NCI-H748 treated with DMSO at 0.1 percent for 48 hours (cell line): ENCODE measurements at regions not wholly inside any gene's neighbourhood (a gene's known extent, or its start where the extent isn't known, plus 50 kb on each side); places are given as distances from the start of the nearest gene placed in this dataset.
"Not testable (repeated sequence)": the region's sequence is repeated elsewhere in the genome, so short reads cannot be mapped to it uniquely, and the experiment has no call there.

ENCODE experiments used
- DNase-seq: peaks from one replicate; lab custom pipeline; 2025; lab: John Stamatoyannopoulos, UW

DNA sequence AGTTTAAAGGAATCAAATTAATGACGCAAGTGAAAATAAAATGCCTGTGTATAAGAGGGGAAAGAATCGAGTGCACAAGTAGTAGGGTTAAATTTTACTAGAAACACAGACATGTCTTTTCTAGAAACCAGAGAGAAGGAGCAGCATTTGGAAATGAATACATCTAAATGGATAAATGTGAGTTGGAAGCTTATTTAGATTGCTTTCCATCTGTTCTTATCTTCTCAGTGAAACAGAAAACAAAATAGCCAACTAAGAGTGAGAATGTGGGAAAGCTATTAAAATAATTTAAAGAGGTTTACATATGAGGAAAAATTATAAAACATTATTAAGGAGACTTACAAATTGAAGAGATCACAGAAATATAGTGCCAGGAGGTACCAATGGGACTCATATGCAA lies 1818.9 kb upstream of the FLRT2 start:
- no peak for DNase-seq

DNA sequence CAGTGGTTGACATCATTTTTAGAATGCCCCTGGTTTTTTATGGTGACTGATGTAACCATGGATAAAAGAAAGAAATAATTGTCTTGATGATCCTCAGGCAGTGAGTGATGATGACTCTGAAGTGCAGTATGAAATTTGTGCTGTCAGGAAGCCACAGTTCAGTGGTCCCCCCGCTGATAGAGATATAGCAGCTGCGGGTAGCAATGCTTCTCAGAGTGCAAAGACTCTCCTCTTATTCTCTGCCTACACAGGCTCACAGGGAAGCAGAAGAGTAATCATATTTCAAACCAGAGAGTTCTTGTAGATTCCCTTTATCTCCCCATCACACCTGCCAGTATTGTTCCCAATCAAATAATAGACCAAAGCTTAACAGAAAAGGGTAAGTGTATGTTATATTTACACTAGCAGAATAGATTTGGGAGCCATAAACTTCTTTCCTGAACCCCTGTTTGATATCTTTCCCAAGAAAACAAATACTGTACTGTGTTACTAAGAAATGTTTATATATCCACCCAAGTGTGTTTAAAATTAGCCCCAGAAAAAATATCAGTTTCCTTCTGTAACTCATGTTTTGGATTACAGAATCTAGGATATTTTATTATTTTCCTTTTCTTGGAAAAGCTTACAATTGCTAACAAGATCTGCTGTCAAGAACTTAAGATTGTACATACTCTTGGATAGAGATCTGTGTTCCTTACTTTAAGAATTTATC lies 1817.4 kb upstream of the FLRT2 start:
- peak; percentile 80 for DNase-seq

DNA sequence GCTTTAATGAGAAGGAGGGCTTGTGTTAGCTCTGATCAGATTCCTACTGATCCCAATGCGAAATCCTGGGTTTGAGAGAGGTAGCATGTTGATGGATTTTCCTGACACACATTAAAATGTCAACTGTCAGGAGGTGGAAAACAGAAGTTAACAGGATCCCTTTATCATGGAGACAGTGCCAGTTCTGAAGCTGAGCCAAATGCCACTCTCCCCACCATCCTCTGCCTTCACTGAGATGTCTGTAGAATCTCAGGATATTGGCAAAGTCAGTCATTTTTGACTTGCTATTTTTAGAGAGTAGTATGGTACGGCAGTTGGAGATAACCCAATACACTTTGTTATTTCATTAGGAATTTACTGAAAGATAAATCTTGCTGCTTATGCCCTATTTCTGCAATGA lies 1816.2 kb upstream of the FLRT2 start:
- DNase-seq: no peak

DNA sequence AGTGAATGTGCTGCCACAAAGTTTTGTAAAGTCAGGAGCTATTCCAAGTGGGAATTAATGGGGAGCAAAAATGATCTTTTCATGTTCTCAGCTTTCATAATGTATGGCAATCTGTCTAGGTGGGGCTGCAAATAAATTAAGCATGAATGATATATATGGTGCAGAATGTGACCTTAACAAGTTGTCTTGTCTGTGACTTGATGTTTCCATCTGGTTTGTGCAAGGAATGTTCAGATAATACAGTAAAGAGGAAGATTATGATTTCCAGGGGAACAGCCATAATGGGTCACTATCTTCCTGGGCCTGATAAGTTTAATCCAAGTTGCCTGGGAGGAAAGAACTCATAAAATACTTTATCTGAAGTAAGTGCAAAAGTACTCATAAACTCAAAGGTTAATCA lies 1815.8 kb upstream of the FLRT2 start:
- DNase-seq: no peak

DNA sequence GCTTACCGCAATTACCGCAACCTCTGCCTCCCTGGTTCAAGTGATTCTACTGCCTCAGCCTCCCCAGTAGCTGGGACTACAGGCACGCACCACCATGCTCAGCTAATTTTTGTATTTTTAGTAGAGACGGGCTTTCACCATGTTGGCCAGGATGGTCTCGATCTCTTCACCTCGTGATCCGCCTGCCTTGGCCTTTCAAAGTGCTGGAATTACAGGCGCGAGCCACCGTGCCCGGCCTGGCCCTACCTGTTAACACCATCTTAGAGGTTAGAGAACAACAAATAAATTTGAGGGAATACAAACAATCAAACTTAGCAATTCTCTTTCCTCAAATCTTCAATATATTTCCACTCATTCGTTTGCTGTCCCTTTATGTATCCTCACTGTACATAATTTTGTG lies 1810.5 kb upstream of the FLRT2 start:
- DNase-seq: not testable (repeated sequence)

DNA sequence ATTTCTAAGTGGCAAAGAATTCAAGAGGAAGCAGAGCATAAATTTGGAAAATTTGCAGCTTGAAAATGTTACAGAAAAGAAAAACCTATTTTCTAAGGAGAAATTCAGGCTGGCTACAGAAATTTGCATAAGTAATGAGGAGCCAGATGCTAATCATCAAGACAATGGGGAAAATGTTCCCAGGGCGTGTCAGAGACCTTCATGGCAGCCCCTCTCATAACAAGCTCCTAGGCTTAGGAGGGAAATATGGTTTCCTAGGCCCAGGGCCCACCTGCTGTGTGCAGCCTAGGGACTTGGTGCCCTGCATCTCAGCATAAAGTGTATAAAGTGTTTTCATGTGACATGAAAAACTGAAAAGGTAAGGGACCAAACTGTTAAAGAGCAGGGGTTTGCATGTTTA lies 1796.3 kb upstream of the FLRT2 start:
- no peak for DNase-seq

DNA sequence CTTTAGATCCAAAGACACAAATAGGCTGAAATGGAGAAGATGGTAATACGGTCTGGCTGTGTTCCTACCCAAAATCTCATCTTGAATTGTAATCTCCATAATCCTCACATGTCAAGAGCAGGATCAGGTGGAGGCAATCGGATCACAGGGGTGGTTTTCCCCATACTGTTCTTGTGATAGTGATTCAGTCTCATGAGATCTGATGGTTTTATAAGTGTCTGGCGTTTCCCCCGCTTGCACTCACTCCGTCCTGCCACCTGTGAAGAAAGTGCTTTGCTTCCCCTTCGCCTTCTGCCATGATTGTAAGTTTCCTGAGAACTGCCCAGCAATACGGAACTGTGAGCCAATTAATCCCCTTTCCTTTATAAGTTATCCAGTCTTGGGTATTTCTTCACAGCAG lies 1795.5 kb upstream of the FLRT2 start:
- no peak for DNase-seq

DNA sequence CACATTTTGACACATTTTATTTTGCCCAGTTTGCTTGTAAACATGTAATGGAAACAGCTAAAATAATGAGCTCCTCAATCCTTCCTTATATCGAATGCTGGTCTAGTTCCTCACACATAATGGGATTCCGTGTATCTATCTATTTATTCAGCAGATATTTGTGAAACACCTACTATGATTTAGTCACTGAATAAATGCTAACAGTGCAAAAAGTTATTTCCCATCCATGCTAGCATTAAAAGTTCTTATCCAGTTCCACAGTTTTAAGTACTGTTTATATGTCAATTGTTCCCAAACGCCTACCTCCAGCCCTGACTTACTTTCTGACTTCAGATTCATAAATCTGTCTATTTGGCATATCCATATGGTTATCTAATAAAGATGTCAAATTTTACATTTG lies 1788.7 kb upstream of the FLRT2 start:
- DNase-seq: no peak

DNA sequence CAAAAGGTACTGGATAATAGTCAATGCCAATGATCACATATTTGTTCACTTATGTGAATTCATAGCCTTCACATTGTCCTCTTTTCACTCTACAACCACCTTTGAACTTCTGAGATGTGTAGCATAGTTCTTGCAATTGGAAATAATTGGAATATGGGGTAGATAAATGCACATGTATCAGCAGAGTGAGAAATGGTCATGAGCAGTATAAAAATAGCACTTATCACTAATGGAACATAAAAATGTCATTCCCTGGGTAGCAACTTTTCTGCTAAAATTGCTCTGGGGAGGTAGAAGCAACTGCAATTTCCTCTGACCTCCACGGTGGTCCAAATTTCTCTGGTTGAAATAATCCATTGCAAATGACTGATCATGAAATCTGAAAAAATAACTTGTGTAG lies 1785.7 kb upstream of the FLRT2 start:
- no peak for DNase-seq

DNA sequence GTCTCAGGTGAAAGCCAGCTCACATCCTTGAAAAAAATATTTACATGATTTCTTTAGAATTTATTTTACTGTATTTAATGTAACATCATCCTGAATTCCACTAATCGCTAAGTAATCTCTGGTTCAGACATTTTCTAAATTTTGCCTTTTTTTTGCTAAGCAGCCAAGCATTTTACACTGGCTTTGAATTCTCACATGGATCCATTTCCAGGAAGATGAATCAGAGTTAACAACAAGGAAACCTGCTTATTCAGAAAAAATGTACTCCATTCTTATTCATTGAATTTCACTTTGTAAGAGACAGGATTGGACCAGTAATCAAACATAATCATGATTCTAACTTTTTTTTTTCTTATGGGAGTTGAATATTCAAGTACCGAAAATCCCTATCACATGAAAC lies 1785.1 kb upstream of the FLRT2 start:
- no peak for DNase-seq

DNA sequence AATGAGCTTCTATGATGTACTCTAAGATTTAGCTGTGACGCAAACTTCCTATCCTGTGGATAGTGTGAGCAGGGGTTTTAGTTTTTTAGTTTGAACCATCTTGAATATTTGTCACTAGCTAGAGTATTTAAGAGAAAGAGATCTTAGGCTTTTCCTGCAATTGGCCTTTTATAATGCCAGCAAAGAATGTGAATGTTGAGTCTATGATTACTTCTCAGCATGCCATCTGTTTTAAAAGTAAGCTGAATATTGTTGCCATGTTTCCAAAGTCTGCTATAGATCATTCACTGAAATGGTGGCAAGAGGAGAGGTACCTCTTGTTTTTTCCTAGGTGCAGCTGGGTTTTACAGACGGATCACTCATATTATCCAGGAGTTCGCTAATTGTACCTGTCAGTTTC lies 1783.6 kb upstream of the FLRT2 start:
- no peak for DNase-seq

DNA sequence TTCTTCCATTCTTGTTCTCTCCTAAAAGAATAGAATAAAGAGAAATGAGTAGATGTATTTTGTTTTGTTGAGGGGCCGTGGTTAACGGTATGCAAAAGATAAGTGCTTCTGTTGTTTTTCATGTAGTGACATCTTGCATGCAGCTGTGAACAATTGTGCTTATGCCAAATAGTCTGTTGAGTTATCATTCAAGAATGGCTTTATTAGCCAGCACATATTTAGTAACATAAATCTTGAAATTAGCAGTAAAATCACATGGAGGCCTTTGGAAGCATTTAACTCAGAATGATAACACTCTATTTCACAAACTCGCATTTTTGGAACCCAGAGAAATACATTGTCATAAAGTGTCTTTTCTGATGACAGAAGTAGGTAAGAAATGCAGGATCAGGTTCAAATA lies 1772.0 kb upstream of the FLRT2 start:
- no peak for DNase-seq

DNA sequence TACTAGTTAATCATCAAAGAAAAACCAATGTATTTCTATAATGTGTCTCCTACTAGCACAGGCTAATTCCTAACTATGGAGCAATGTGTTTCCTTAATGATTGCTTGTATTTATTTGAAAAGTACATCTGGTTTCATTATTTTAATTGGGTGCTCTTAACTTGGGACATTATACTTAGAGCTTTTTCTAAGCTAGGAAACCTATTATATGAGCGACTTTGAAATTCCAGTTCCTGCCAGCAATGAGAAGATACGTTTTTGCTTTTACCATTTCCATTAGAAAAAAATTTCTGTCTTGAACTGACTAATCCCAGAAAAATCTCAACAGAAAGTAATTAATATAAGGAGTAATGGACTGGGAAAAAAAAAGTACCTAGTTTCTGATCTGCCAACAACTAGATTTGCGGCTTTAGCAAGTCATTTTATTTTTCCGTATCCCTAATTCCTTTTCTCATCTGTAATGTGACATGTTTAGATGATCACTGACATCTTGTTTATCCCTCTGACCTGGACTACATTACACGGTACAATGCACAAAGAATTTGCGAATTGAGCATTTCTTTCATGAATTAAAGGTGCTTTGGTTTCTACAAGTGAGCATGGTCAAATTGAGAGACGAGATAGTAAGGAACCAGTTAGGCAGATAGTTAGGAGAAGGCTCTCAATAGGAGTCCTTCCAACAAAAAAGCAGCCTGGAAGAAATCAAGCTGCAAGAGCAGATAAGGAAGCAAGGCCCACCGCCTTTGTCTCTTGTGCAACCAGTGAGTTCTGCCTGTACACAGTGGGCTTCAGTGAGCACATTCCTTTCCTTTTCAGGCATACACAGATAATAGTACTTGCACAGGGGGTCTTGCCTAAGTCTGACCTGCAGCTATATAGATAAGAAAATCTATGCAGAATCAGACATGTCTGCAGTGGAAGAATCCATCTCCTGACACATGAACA lies 1765.0 kb upstream of the FLRT2 start:
- DNase-seq: no peak

DNA sequence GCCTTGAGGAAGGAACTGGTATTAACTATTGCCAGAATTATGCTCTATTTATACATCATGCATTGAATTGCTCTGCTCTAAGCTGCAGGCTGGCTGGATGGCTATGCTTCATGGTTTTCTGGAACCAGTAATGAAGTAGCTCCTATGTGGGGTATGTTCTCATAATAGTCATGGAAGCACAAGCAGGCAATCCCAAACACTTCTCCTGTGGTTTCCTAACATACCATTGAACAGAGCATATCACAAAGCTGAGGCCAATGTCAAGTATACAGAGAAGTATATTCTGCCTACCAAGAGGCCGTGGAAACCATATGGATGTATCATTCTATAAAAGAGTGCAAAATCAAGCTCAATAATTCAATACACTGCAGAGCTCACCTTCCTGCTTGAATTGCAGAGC lies 1752.4 kb upstream of the FLRT2 start:
- DNase-seq: no peak

DNA sequence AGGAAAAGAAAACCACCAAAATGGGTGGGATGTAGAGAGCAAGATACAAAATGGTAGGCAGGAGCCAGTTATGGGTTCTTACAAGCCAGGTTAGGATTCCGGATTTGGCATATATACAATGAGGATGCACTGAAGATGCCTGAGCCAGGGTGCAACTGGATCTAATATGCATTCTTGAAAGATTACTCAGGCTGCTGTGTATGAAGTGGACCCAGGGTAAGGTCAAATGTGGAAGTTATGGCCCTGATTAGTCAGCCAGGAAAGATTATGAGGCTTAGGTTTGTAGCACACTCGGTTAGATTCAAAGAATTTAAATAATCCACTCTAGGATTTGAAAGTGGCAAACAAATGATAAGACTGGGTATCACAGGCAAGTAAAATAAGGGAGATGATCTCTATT lies 1750.7 kb upstream of the FLRT2 start:
- DNase-seq: no peak

DNA sequence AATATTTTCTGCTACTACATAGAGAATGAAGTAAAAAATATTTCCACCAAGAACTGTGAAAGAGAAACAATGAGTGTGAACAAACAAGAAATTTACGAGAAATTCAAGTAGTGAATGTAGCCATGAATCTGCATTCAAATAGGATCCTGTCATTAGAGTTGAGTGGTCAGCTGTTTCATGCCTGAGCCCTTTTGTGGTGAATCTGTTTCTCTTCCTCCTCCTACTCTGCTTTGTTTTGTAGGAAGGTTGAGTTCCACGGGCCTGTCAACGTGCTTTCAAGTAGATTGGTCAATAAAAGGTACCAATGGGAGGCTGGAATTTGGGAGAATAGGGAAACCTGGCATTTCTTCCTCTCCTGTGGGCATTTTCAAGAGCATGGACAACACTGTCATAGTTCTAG lies 1749.6 kb upstream of the FLRT2 start:
- DNase-seq: no peak

DNA sequence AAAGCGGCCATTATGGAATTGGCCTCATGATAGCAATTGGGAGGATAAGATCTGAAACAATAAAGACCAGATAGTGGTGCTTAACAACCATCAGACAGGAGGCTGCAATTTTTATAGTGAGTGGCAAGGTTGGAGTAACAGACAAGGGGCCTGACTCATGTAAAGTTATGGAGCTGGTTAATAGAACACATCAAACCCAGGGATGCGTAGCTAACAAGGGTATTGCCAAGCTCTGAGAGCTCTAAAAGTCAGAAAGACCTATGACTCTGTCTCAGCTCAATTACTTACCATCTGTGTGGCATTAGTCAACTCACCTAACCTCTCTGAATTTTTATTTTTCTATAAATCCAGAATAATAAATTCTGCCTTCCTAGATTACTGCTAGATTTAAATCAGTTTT lies 1731.5 kb upstream of the FLRT2 start:
- DNase-seq: no peak

DNA sequence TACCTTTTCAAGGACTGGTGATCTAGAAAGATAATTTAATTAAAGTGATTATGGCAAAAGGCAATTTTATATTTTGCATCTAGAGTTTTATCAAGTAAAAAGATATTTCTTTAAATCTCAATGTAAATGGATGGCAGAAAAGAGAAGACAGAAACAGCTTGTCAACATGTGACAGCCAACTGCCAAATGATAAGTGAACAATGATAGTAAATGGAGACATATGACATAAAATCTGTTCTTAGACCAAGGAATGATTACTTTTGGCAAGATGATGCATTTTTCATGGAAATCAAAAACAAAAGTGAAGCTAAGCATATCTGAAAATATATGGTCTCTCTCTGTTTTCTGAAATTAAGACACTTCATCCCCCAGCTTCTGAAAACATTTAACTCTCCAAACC lies 1730.7 kb upstream of the FLRT2 start:
- no peak for DNase-seq

DNA sequence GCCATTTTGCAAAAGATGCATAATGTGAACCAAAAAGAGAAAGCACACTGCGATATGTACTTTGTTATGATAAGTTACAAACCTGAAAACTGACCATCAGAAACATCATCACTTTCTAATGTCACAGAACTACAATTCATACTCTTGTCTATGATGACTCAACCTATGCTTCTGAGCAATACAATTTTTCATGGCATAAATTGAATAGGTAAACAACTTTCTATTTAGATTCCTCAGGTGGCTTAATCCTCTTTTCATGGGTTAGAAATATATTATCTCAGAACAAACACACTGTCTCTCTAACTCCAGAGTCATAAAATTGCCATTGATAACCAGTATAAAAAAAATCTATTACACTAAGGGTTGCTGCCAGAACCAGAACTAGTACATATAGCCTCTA lies 1715.0 kb upstream of the FLRT2 start:
- no peak for DNase-seq

DNA sequence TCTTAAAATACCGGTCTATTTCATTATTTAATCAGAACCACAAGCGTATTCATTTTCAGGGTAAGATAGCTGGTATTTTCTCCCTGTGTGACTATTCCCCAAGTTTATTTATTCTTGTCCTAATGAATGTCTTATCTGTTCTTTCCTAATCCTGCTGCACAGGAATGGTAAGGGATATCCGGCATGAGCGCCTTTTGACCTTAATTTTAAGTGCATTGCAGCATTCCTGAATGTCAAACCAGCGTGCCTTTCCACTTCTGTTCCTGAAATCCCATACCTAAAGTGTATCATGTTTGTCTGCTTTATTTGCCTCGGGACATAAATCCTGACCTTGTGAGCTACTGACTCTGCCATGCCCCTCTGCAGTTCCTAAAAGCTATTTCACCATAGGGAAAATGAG lies 1713.2 kb upstream of the FLRT2 start:
- no peak for DNase-seq

DNA sequence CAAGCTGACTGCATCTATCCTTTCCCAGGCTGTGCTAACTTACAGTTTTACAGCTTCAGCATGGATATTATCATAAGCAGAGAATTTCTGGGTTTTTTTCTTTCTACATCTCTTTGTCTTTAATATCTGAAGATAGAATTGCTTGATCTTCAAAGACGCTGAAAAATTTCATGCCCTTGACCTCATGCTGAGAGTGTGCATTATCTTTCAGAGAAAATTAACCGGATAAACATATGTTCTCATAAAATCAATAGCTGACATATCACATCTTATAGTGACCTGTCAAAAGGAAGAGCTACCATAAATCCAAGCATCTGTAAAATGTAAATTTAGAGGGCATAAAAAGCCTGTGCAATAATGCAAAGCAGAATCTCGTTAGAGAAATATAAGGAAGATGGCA lies 1704.1 kb upstream of the FLRT2 start:
- DNase-seq: no peak

DNA sequence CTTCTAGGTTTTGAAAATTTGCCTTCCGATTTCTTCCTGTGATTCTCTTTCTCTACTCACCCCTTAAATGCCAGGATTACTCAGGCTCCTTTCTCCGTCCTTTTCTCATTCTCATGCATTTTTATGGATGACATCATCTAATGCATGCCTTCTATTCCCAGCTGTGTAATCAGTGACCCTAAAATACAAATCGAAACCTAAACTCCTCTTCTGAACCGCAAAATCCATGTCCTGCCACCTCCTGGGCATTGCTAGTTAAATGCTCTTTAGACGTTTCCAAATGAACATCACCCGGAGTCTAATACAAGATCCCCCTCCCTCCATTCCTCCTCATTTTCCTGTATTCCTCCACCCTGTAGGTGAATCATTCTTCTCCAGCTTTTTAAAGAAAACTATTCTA lies 1703.1 kb upstream of the FLRT2 start:
- DNase-seq: no peak

DNA sequence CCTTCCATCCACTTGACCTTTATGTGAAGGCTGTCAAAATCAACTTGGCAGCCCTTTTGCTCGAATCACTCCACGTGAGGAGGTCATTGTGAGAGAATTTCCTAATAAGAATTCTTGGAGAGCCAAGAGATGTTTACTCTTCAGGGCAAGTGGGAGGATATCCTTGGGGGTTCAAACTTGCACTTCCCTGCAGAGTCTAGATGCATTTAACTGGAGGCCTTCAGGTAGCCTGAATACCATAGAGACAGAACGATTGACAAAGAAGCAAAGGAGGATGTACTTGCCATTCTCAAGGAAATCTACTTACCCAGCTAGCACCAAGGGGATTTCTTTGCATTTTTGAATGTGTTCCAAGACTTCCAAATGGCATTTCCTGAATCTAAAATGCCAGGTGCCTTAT lies 1702.6 kb upstream of the FLRT2 start:
- DNase-seq: no peak

DNA sequence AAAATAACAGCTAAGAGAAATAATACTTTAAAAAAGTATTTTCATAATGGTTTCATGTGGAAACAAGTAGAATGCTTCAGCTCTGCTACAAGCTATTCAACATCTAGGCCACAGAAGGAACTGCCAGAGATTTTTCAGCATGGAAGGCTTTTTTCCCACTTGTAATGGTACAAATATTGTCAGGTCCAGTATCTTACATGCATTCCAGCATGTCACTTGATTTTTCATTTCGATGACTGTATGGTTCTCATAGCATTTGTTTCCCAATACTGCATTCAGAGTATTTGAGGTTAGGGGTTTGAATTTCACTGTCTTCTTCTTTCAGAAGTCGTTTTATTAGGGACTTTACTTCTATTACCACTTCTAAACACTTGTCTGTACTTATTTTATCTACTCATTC lies 1701.5 kb upstream of the FLRT2 start:
- no peak for DNase-seq
